ENCODE measurements at regions not wholly inside any gene's neighbourhood (a gene's known extent, or its start where the extent isn't known, plus 50 kb on each side); places are given as distances from the start of the nearest gene placed in this dataset.
A peak's percentile ranks its signal among the peaks of the same experiment; 100 is the strongest.

DNA sequence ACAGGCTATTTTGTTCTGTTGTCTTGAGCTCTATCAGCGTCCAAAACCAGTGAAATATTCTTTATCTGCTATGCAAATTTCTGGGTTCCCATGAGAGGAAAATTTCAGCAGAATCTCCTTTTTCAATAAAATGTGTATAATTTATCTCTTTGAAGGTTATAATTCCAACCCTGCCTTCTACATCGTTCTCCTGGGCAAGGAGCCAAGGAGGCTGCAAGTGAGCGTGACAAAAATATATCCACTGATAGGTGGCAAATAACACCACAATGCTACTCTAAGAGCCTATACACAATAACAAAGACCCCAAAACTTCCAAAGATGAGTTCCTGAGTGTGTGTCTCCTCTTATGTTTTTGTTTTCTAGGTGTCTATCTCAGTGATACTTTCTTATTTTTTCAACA is 664.7 kb upstream of the SORCS1 start:
- no peaks in the 10 kb centered on the region for H3K36me3 Mint-ChIP-seq
- H3K9me3 Mint-ChIP-seq = peaks cover 0 to 5% (median 0%) of the 10 kb centered on the region in 7 donors
- no peaks in the 10 kb centered on the region for H3K4me1 Mint-ChIP-seq
- peaks cover 0 to 4% (median 0%) of the 10 kb centered on the region in 3 donors for H3K27me3 Mint-ChIP-seq
- DNase-seq (no peak), ATAC-seq (ENCODE audit: low read depth in 2 of 2) (no peak)
- no peak overlapping the region for H3K27ac Mint-ChIP-seq
- H3K4me3 Mint-ChIP-seq = no peak overlapping the region

DNA sequence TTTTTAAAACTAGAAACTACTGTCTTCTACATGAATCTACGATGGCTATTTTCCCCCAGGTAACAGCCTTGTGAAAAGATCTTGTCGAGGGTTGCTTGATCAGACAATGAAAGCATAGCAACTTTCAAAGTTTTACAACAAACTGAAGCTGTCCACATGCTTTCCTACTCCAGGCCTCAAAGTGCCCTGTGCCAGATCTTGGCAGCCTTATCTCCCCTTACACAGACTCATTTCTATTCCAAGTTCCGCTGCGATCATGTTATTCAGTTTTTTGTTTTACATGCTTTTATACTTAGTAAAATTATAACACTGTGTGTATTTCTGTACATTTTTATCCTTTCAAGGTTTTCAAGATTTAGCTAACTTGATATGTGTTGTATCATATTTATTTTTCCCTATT is 661.7 kb upstream of the SORCS1 start:
- Mint-ChIP-seq H3K36me3 (no peaks in the 10 kb centered on the region), H3K9me3 (no peaks in the 10 kb centered on the region), H3K27ac (no peak overlapping the region), H3K4me1 (no peaks in the 10 kb centered on the region), H3K27me3 (peaks cover 0 to 4% (median 0%) of the 10 kb centered on the region in 3 donors), H3K4me3 (no peak overlapping the region)
- ATAC-seq (ENCODE audit: low read depth in 2 of 2) (no peak), DNase-seq (no peak)

DNA sequence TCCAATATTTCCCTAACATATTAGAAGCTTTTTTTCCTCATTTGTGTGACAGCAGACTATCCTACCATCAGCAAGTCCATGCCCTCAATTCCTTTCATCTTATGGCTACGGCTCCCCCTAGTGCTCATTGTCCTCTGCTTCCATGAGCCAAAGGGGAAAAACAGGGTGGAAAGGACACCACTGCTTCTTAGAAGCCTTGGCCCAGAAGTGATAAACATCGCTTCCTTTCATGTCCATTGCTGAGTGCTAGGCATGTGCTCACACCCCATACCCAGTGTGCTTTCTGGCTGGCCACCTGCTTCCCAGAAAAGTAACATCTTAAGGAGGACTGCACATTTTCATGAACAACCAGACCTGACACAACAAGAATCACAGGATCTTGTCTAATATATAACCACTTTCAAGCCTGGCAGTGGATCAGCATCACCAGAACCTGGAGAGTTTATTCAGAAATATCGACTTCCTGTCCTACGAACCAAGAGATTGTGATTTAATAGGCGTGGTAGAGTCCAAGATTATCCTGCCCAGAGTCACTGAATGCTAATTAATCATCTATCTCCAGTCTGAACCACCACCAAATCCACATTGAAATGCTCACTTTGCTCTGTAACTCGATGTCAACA is 650.5 kb upstream of the SORCS1 start:
- Mint-ChIP-seq H3K9me3 (peaks cover 0 to 4% (median 0%) of the 10 kb centered on the region in 7 donors), H3K4me3 (no peak overlapping the region), H3K27ac (peak overlapping the region in 2 of 6 donors; percentile 3 to 30), H3K36me3 (no peaks in the 10 kb centered on the region), H3K27me3 (no peaks in the 10 kb centered on the region), H3K4me1 (no peaks in the 10 kb centered on the region)
- DNase-seq = no peak
- no peak for ATAC-seq (ENCODE audit: low read depth in 2 of 2)

DNA sequence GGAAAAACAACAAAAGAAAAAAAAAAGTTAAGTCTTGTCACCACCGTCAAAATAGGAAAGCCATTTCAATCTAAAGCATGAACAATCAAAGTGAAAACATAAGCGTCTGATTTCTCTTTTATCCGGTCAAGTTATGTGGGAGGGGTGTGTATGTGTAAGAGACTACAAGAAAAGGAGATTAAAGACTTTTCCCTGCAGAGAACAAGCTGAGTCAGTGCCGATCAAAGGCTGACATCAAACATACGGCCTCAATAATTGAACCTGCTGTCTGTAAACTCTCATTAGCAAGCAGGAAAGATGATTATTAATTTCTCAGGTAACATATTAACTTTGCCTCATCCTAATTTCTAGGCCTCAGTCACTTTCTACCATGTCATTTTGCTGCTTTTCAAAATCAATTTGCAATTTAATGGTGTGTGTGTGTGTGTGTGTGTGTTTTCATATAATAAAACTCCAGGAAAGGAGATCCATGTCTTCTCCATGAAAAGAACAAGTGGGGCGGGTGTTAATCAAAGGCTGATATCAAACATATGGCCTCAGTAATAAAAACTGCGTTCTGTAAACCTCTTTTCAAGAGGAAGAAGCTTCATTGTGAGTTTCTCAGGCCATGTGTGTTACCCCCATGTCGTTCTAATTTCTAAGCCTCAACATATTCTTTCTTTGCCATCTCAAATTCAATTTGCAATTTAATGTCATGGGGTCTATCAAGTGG is 649.1 kb upstream of the SORCS1 start:
- Mint-ChIP-seq H3K36me3 (no peaks in the 10 kb centered on the region), H3K27me3 (no peaks in the 10 kb centered on the region), H3K27ac (no peak overlapping the region), H3K4me1 (no peaks in the 10 kb centered on the region), H3K9me3 (peaks cover 0 to 4% (median 0%) of the 10 kb centered on the region in 7 donors), H3K4me3 (no peak overlapping the region)
- ATAC-seq (ENCODE audit: low read depth in 2 of 2) = no peak
- no peak for DNase-seq

GRCh38 chr10:107809889-107810288 is 645.4 kb upstream of the SORCS1 start:
- H3K4me1 Mint-ChIP-seq = no peaks in the 10 kb centered on the region
- H3K9me3 Mint-ChIP-seq = peaks cover 0 to 4% (median 0%) of the 10 kb centered on the region in 7 donors
- H3K36me3 Mint-ChIP-seq = no peaks in the 10 kb centered on the region
- DNase-seq (no peak), ATAC-seq (ENCODE audit: low read depth in 2 of 2) (no peak)
- peaks cover 0 to 4% (median 0%) of the 10 kb centered on the region in 3 donors for H3K27me3 Mint-ChIP-seq
- no peak overlapping the region for H3K27ac Mint-ChIP-seq
- no peak overlapping the region for H3K4me3 Mint-ChIP-seq

DNA sequence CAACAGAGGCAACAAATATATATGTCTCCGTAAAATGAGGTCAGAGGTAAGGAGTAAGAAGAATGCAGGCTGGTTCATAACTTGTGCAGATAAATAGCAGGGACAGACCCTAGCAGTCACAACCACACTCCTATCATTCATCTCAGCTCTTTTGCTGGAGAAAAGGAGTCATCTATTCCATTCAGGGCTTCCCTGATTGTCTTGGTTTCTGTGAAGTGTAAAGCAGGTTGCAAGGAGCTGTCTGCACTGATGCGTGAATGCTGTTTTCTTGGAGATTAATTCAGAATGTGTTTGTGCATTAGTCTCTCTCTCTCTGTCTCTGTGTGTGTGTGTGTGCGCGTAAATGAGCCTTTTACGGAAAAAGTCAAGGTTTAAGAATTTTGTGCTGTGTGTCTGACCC is 643.3 kb upstream of the SORCS1 start:
- Mint-ChIP-seq H3K4me3 (no peak overlapping the region), H3K4me1 (no peaks in the 10 kb centered on the region), H3K9me3 (peaks cover 0 to 2% (median 0%) of the 10 kb centered on the region in 7 donors), H3K27ac (peak overlapping the region in 1 of 6 donors; percentile 58), H3K36me3 (no peaks in the 10 kb centered on the region), H3K27me3 (peaks cover 0 to 5% (median 0%) of the 10 kb centered on the region in 3 donors)
- no peak for ATAC-seq (ENCODE audit: low read depth in 2 of 2)
- no peak for DNase-seq

DNA sequence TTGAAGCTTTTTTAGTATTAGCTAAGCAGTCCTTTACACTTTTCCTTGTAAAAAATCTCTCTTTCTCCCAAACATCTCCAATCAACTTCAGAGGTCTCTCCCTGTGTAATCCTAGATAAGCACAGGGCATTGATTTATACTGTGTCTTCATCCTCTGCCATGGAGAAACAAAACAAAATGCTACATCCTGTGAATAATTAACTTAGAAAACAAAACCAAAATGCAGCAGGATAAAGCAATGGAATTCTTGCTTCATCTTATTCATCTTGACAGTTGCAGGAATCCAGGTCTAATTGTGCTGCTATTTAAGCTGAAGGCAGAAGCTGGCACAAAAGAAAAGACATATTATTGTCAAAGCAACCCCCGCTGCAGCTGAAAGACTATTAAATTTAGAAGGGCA is 641.5 kb upstream of the SORCS1 start:
- Mint-ChIP-seq H3K4me3 (no peak overlapping the region), H3K4me1 (no peaks in the 10 kb centered on the region), H3K27me3 (peaks cover 0 to 5% (median 0%) of the 10 kb centered on the region in 3 donors), H3K36me3 (no peaks in the 10 kb centered on the region), H3K27ac (no peak overlapping the region), H3K9me3 (peaks cover 0 to 9% (median 0%) of the 10 kb centered on the region in 7 donors)
- ATAC-seq (ENCODE audit: low read depth in 2 of 2) = no peak
- no peak for DNase-seq

DNA sequence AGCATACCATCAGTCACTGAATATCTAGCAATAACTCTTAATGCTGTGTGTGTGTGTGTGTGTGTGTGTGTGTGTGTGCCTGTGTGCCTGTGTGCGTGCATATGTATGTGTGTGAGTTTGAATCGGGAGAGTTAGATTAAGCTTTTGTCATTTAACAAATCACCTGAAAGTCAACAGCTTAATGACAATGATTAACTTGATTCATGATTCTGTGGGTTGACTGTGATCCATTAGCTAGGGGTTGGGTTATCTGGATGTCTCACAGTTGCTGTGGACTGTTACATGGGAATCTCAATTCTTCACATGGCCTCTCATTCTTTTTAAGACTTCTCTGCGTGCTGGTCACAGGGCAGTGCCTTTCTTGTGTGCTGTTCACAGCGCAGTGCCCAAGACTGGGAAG is 639.0 kb upstream of the SORCS1 start:
- H3K27me3 Mint-ChIP-seq = peaks cover 0 to 5% (median 0%) of the 10 kb centered on the region in 3 donors
- ATAC-seq (ENCODE audit: low read depth in 2 of 2) (no peak), DNase-seq (no peak)
- H3K4me3 Mint-ChIP-seq = no peak overlapping the region
- H3K9me3 Mint-ChIP-seq = peaks cover 0 to 15% (median 0%) of the 10 kb centered on the region in 7 donors
- H3K27ac Mint-ChIP-seq = no peak overlapping the region
- no peaks in the 10 kb centered on the region for H3K4me1 Mint-ChIP-seq
- H3K36me3 Mint-ChIP-seq = no peaks in the 10 kb centered on the region

DNA sequence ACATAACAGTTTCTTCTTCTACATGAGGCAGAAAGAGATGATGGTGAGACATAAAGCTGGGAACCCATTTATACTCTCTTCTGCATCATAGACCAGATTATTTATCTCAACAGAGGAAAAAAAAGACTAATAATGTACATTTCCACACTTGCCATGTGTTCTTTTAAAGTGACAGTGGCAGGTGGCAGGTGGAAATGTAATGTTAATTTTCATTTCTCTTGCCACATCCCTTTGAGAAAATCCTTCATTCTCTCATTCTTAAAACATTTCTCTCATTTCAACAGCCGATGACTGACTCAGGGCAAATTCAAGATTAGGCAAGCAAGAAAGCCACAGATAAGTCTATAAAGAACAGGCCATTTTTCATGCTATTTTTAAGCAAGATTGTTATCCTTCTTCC is 635.6 kb upstream of the SORCS1 start:
- Mint-ChIP-seq H3K27me3 (peaks cover 0 to 3% (median 0%) of the 10 kb centered on the region in 3 donors), H3K27ac (no peak overlapping the region), H3K4me1 (no peaks in the 10 kb centered on the region), H3K36me3 (no peaks in the 10 kb centered on the region), H3K4me3 (no peak overlapping the region), H3K9me3 (peaks cover 0 to 15% (median 3%) of the 10 kb centered on the region in 7 donors)
- no peak for ATAC-seq (ENCODE audit: low read depth in 2 of 2)
- no peak for DNase-seq

DNA sequence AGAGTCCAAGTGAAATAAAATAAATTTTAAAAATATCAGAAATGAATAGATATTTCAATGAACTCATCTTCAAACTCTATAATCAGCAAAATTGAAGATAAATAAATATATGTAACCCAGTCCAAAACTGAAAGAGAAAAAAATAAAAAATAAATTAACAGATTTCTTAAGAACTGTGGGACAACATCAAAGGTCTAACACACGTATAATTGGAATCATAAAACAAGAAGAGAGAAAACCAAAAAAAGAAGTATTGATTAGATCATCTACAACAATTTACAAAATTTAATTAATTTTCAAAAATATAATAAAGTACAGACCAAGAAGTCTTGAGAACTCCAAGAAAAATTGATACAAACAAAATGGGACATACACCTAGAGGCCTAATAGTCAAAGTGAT is 625.8 kb upstream of the SORCS1 start:
- DNase-seq (no peak), ATAC-seq (ENCODE audit: low read depth in 2 of 2) (no peak)
- no peak overlapping the region for H3K4me3 Mint-ChIP-seq
- no peaks in the 10 kb centered on the region for H3K27me3 Mint-ChIP-seq
- H3K27ac Mint-ChIP-seq = no peak overlapping the region
- no peaks in the 10 kb centered on the region for H3K36me3 Mint-ChIP-seq
- H3K4me1 Mint-ChIP-seq = no peaks in the 10 kb centered on the region
- peaks cover 0 to 20% (median 6%) of the 10 kb centered on the region in 7 donors for H3K9me3 Mint-ChIP-seq

DNA sequence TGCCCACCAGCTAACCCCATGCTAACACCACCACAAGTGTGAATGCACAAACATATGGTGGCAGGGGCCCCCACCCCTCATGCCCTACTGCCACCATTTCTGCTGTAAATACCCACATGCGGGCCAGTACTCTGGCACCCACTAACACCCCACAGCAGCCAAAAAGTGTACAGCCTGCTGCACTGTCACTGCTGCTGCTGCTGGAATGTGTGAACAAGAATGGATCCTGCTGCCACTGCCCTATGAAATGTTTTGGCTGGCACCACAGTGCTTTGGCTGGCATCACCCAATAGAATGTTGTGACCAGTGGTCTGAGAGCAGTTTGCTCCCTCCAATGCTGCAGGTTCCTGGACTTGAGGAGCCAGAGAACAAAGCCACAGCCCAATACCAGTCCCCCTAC is 606.6 kb upstream of the SORCS1 start:
- no peak for ATAC-seq (ENCODE audit: low read depth in 2 of 2)
- no peaks in the 10 kb centered on the region for H3K36me3 Mint-ChIP-seq
- peak overlapping the region in 1 of 6 donors; percentile 11 for H3K27ac Mint-ChIP-seq
- H3K9me3 Mint-ChIP-seq = peaks cover 0 to 16% (median 11%) of the 10 kb centered on the region in 7 donors
- DNase-seq = no peak
- H3K4me3 Mint-ChIP-seq = no peak overlapping the region
- H3K4me1 Mint-ChIP-seq = no peaks in the 10 kb centered on the region
- no peaks in the 10 kb centered on the region for H3K27me3 Mint-ChIP-seq

- Mint-ChIP-seq H3K4me3 (no peak overlapping the region), H3K4me1 (no peaks in the 10 kb centered on the region), H3K27me3 (no peaks in the 10 kb centered on the region), H3K27ac (no peak overlapping the region), H3K36me3 (no peaks in the 10 kb centered on the region), H3K9me3 (peaks cover 0 to 4% (median 0%) of the 10 kb centered on the region in 7 donors)
- no peak for DNase-seq
- no peak for ATAC-seq (ENCODE audit: low read depth in 2 of 2)
Measured at GRCh38 chr10:107767185-107767584, 602.7 kb upstream of the SORCS1 start.

GRCh38 chr10:107754814-107755213 is 590.3 kb upstream of the SORCS1 start:
- DNase-seq = no peak
- Mint-ChIP-seq H3K4me1 (no peaks in the 10 kb centered on the region), H3K4me3 (no peak overlapping the region), H3K9me3 (peaks cover 0 to 9% (median 0%) of the 10 kb centered on the region in 7 donors), H3K27ac (peak overlapping the region in 1 of 6 donors; percentile 69), H3K27me3 (no peaks in the 10 kb centered on the region), H3K36me3 (peaks cover 0 to 7% of the 10 kb centered on the region in 2 donors)
- no peak for ATAC-seq (ENCODE audit: low read depth in 2 of 2)

DNA sequence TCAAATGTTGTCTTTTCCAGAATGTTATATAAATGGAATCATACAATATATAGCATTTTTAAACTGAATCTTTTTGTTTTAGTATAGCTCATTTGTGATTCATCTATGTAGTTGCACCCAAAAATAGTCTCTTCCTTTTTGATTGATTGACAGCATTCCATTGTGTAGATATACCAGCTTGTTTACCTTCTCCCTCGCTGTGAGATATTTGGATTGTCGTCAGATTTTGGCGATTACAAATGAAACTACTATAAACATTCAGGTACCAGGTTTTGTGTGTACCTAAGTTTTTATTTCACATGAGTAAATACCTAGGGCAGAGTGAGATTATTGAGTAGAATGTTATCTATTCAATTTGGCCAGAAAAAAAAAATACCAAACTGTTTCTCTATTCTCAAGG is 584.7 kb upstream of the SORCS1 start:
- H3K4me3 Mint-ChIP-seq = no peak overlapping the region
- no peak overlapping the region for H3K27ac Mint-ChIP-seq
- H3K27me3 Mint-ChIP-seq = no peaks in the 10 kb centered on the region
- ATAC-seq (ENCODE audit: low read depth in 2 of 2) (no peak), DNase-seq (no peak)
- H3K36me3 Mint-ChIP-seq = peaks cover 0 to 7% of the 10 kb centered on the region in 2 donors
- peaks cover 0 to 20% (median 3%) of the 10 kb centered on the region in 7 donors for H3K9me3 Mint-ChIP-seq
- H3K4me1 Mint-ChIP-seq = no peaks in the 10 kb centered on the region

All from naive B cell (primary cell).